ENCODE measurements at regions not wholly inside any gene's neighbourhood (a gene's known extent, or its start where the extent isn't known, plus 50 kb on each side); places are given as distances from the start of the nearest gene placed in this dataset.

DNA sequence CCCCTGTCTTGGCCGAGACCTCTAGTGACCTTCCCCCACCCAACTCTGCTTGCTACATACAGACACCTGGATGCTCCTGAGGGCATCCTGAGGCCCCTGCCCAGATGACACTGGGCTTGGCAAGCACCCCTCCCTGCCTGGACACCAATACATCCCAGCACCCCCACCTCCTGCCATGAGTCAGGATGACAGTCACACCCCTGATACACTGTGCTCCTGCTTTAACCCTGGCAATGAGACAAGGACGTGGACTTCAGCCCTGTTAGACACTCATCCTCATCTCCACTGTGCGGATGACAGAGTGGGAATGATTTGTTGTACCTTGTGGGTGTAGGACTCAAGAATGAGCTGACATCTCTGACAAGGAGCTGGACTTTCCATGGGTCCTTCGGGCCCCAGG is 186.3 kb upstream of the ADCY1 start:
- TF ChIP-seq POLR2A (IDR thresholded peaks at IDR 0.05) = no peak
- TF ChIP-seq, protein P1, sequence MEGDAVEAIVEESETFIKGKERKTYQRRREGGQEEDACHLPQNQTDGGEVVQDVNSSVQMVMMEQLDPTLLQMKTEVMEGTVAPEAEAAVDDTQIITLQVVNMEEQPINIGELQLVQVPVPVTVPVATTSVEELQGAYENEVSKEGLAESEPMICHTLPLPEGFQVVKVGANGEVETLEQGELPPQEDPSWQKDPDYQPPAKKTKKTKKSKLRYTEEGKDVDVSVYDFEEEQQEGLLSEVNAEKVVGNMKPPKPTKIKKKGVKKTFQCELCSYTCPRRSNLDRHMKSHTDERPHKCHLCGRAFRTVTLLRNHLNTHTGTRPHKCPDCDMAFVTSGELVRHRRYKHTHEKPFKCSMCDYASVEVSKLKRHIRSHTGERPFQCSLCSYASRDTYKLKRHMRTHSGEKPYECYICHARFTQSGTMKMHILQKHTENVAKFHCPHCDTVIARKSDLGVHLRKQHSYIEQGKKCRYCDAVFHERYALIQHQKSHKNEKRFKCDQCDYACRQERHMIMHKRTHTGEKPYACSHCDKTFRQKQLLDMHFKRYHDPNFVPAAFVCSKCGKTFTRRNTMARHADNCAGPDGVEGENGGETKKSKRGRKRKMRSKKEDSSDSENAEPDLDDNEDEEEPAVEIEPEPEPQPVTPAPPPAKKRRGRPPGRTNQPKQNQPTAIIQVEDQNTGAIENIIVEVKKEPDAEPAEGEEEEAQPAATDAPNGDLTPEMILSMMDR (IDR thresholded peaks at IDR 0.05) = no peak

All from ovary (tissue), 3 donors.